Mammary epithelial cell (primary cell): ENCODE measurements at regions not wholly inside any gene's neighbourhood (a gene's known extent, or its start where the extent isn't known, plus 50 kb on each side); places are given as distances from the start of the nearest gene placed in this dataset.
A peak's percentile ranks its signal among the peaks of the same experiment; 100 is the strongest.

Experiments
- CTCF ChIP-seq, 2 donors: IDR thresholded peaks in 1 of 2; conservative IDR thresholded peaks in 1 of 2; 2 replicates each; pipeline ENCODE4 v1.5.1; 2011 to 2012; ENCODE audit warnings: inconsistent platforms in 2 of 2, low read length in 2 of 2, mild to moderate bottlenecking in 2 of 2, control low read depth in 1 of 2, low read depth in 1 of 2; ENCODE audit not compliant: insufficient read depth in 1 of 2; ENCODE audit errors: extremely low read depth in 1 of 2
- EZH2 ChIP-seq: IDR thresholded peaks from 2 replicates; pipeline ENCODE4 v1.6.1; 2012; ENCODE audit warnings: low read length, inconsistent platforms, borderline replicate concordance

GRCh38 chr2:7429733-7430132 lies 512.5 kb downstream of the RNF144A start:
- TF ChIP-seq CTCF (conservative IDR thresholded peaks at IDR 0.05 in 1 of 2, IDR thresholded peaks at IDR 0.05 in 1 of 2; ENCODE audit: extremely low read depth in 1 of 2, insufficient read depth in 1 of 2, low read depth in 1 of 2, low read length in 2 of 2) (peak in 1 of 2 donors; percentile 15), EZH2 (no peak)
